H9 (cell line): ENCODE measurements at regions not wholly inside any gene's neighbourhood (a gene's known extent, or its start where the extent isn't known, plus 50 kb on each side); places are given as distances from the start of the nearest gene placed in this dataset.

Experiments used
- DNase-seq: peaks from one replicate; pipeline ENCODE4 v3.0.0-alpha.2; 2017
- H2AFZ ChIP-seq: one replicate; pipeline ENCODE4 v1.6.1; 2013; ENCODE audit warnings: mild to moderate bottlenecking, low read length, control low read depth, moderate library complexity
- H2AK5ac ChIP-seq: 2 replicates; pipeline ENCODE4 v1.6.1; 2013; ENCODE audit warnings: low read length, control low read depth, mixed read lengths; ENCODE audit not compliant: insufficient read length
- H2BK120ac ChIP-seq: one replicate; pipeline ENCODE4 v1.6.1; 2013; ENCODE audit warnings: low read depth, mild to moderate bottlenecking, low read length, control low read depth, inconsistent platforms; ENCODE audit not compliant: poor library complexity, severe bottlenecking
- H2BK12ac ChIP-seq: 2 replicates; pipeline ENCODE4 v1.6.1; 2013; ENCODE audit warnings: low read length, control low read depth, mixed read lengths, low read depth; ENCODE audit not compliant: insufficient read length
- H2BK15ac ChIP-seq: 2 replicates; pipeline ENCODE4 v1.6.1; 2013; ENCODE audit warnings: low read depth, low read length, control low read depth
- H2BK20ac ChIP-seq: one replicate; pipeline ENCODE4 v1.6.1; 2013; ENCODE audit warnings: low read depth, mild to moderate bottlenecking, low read length, control low read depth, inconsistent platforms; ENCODE audit not compliant: poor library complexity, severe bottlenecking
- H2BK5ac ChIP-seq: 2 replicates; pipeline ENCODE4 v1.6.1; 2013; ENCODE audit warnings: low read length, control low read depth, mixed read lengths; ENCODE audit not compliant: insufficient read length
- H3K14ac ChIP-seq: 2 replicates; pipeline ENCODE4 v1.6.1; 2013; ENCODE audit warnings: low read length, control low read depth; ENCODE audit not compliant: insufficient read depth
- H3K18ac ChIP-seq: 2 replicates; pipeline ENCODE4 v1.6.1; 2013; ENCODE audit warnings: low read depth, mild to moderate bottlenecking, mixed read lengths, low read length, control low read depth; ENCODE audit not compliant: insufficient read length
- H3K23ac ChIP-seq: 2 replicates; pipeline ENCODE4 v1.6.1; 2013; ENCODE audit warnings: low read length, control low read depth, mixed read lengths, low read depth; ENCODE audit not compliant: insufficient read length
- H3K23me2 ChIP-seq: 2 replicates; pipeline ENCODE4 v1.6.1; 2013; ENCODE audit warnings: low read depth, mild to moderate bottlenecking, mixed read lengths, low read length, control low read depth; ENCODE audit not compliant: insufficient read length, poor library complexity, severe bottlenecking
- H3K27ac ChIP-seq: 2 replicates; pipeline ENCODE4 v1.5.1; 2013; ENCODE audit warnings: low read length, control low read depth, mixed read lengths, low read depth; ENCODE audit not compliant: insufficient read length
- H3K27me3 ChIP-seq: 2 replicates; pipeline ENCODE4 v1.6.1; 2013; ENCODE audit warnings: low read length, control low read depth, inconsistent platforms; ENCODE audit not compliant: insufficient read depth
- H3K4ac ChIP-seq: 2 replicates; pipeline ENCODE4 v1.6.1; 2013; ENCODE audit warnings: low read depth, mild to moderate bottlenecking, control low read depth, inconsistent platforms, low read length, moderate library complexity
- H3K4me1 ChIP-seq: 2 replicates; pipeline ENCODE4 v1.6.1; 2013; ENCODE audit warnings: low read length, control low read depth, inconsistent platforms; ENCODE audit not compliant: insufficient read depth
- H3K4me2 ChIP-seq: 2 replicates; pipeline ENCODE4 v1.6.1; 2013; ENCODE audit warnings: low read length, control low read depth, mixed read lengths; ENCODE audit not compliant: insufficient read length, insufficient read depth
- H3K56ac ChIP-seq: 2 replicates; pipeline ENCODE4 v1.6.1; 2013; ENCODE audit warnings: low read depth, mild to moderate bottlenecking, mixed read lengths, low read length, control low read depth; ENCODE audit not compliant: insufficient read length
- H3K79me1 ChIP-seq: 2 replicates; pipeline ENCODE4 v1.6.1; 2013; ENCODE audit warnings: low read depth, mild to moderate bottlenecking, moderate library complexity, low read length, control low read depth, inconsistent platforms; ENCODE audit not compliant: insufficient read depth, poor library complexity, severe bottlenecking
- H3K79me2 ChIP-seq: 2 replicates; pipeline ENCODE4 v1.6.1; 2013; ENCODE audit warnings: low read length, control low read depth, inconsistent platforms; ENCODE audit not compliant: insufficient read depth
- H3K9ac ChIP-seq: 2 replicates; pipeline ENCODE4 v1.6.1; 2013; ENCODE audit warnings: low read length, control low read depth, mixed read lengths; ENCODE audit not compliant: insufficient read length; ENCODE audit errors: extremely low read depth
- H3K9me3 ChIP-seq: one replicate; pipeline ENCODE4 v1.6.1; 2013; ENCODE audit warnings: low read depth, low read length, inconsistent platforms; ENCODE audit not compliant: control insufficient read depth
- H3T11ph ChIP-seq: one replicate; pipeline ENCODE4 v1.6.1; 2013; ENCODE audit warnings: mild to moderate bottlenecking, low read length, control low read depth, inconsistent platforms
- H4K20me1 ChIP-seq: one replicate; pipeline ENCODE4 v1.6.1; 2013; ENCODE audit not compliant: control insufficient read depth, insufficient read length, insufficient read depth
- H4K5ac ChIP-seq: 2 replicates; pipeline ENCODE4 v1.6.1; 2013; ENCODE audit warnings: low read depth, mild to moderate bottlenecking, mixed read lengths, low read length, control low read depth; ENCODE audit not compliant: insufficient read length
- H4K8ac ChIP-seq: replicated peaks from 2 replicates; pipeline ENCODE4 v1.6.1; 2013; ENCODE audit warnings: low read length, control low read depth, mixed read lengths, low read depth; ENCODE audit not compliant: insufficient read length
- H4K91ac ChIP-seq: 2 replicates; pipeline ENCODE4 v1.6.1; 2013; ENCODE audit warnings: low read depth, mild to moderate bottlenecking, moderate library complexity, mixed read lengths, low read length, control low read depth; ENCODE audit not compliant: insufficient read length
- H3K27ac Mint-ChIP-seq, 3 experiments: 2 replicates in 2 of 3; 3 replicates in 1 of 3; pipeline ENCODE4 v1.8.0; 2020 to 2021; ENCODE audit warnings: mixed read lengths in 3 of 3, mild to moderate bottlenecking in 1 of 3, moderate library complexity in 1 of 3
- H3K27me3 Mint-ChIP-seq: 2 replicates; pipeline ENCODE4 v1.8.0; 2021; ENCODE audit warnings: low read depth, mild to moderate bottlenecking, moderate library complexity, mixed read lengths
- H3K36me3 Mint-ChIP-seq, 3 experiments: 2 replicates in 2 of 3; 3 replicates in 1 of 3; pipeline ENCODE4 v1.8.0; 2020 to 2021; ENCODE audit warnings: low read depth in 3 of 3, mixed read lengths in 3 of 3; ENCODE audit not compliant: insufficient read depth in 1 of 3
- H3K4me1 Mint-ChIP-seq, 2 experiments: 2 replicates each; pipeline ENCODE4 v1.8.0; 2020; ENCODE audit warnings: mixed read lengths in 2 of 2
- H3K4me3 Mint-ChIP-seq, 2 experiments: 2 replicates in 1 of 2; 3 replicates in 1 of 2; pipeline ENCODE4 v1.8.0; 2020 to 2021; ENCODE audit warnings: mild to moderate bottlenecking in 2 of 2, mixed read lengths in 2 of 2, moderate library complexity in 1 of 2
- H3K9me3 Mint-ChIP-seq, 2 experiments: 2 replicates in 1 of 2; 3 replicates in 1 of 2; pipeline ENCODE4 v1.8.0; 2020; ENCODE audit warnings: mild to moderate bottlenecking in 2 of 2, mixed read lengths in 2 of 2, moderate library complexity in 1 of 2
- CTCF ChIP-seq: fragments of 200-600 bp; sonication (generic); conservative IDR thresholded peaks from 3 replicates; pipeline ENCODE4 v1.8.0; 2021; ENCODE audit warnings: antibody characterized with exemption, mild to moderate bottlenecking
- WGBS: extraction: QIAGEN DNeasy Blood & Tissue Kit; methylation state at CpG from one replicate; pipeline ENCODE4 v1.1.7; 2013; ENCODE audit warnings: missing lambda C conversion rate, low lambda C conversion rate, mixed read lengths; ENCODE audit not compliant: insufficient read length; ENCODE audit errors: extremely low coverage; 5-methylcytosine and 5-hydroxymethylcytosine counted together

- Histone ChIP-seq H3K79me1 (no peaks in the 10 kb centered on the region), H2BK12ac (no peak overlapping the region), H4K8ac (no peak overlapping the region), H4K20me1 (no peaks in the 10 kb centered on the region), H4K91ac (no peak overlapping the region), H3T11ph (no peak overlapping the region), H3K4me1 (no peaks in the 10 kb centered on the region), H3K23ac (no peak overlapping the region), H2BK120ac (no peak overlapping the region), H3K9me3 (no peaks in the 10 kb centered on the region), H3K14ac (no peak overlapping the region), H2AK5ac (no peak overlapping the region), H3K27ac (no peak overlapping the region), H3K79me2 (no peaks in the 10 kb centered on the region), H3K18ac (no peak overlapping the region), H4K5ac (no peak overlapping the region), H3K4me2 (no peak overlapping the region), H3K9ac (no peak overlapping the region), H3K4ac (no peak overlapping the region), H2BK15ac (no peak overlapping the region), H2AFZ (no peak overlapping the region), H3K56ac (no peak overlapping the region), H3K27me3 (no peaks in the 10 kb centered on the region), H3K23me2 (no peaks in the 10 kb centered on the region), H2BK5ac (no peak overlapping the region), H2BK20ac (no peak overlapping the region)
- no peak for TF ChIP-seq CTCF
- Mint-ChIP-seq H3K36me3 (peaks cover 0 to 2% (median 0%) of the 10 kb centered on the region in 3 experiments; a peak in 1 of 7 replicates), H3K9me3 (no peaks in the 10 kb centered on the region), H3K4me1 (0 out of 4 replicates have a peak, but pooled peaks cover 0 to 7% of the 10 kb centered on the region in 2 experiments), H3K27ac (no peak overlapping the region; a peak in 1 of 7 replicates), H3K4me3 (no peak overlapping the region), H3K27me3 (0 out of 2 replicates have a peak, but pooled peaks cover 3% of the 10 kb centered on the region)
- no CpG with 5 or more reads among the region's 4 CpGs for WGBS
- no peak for DNase-seq
Measured at GRCh38 chr10:128982616-128982915, 484.5 kb upstream of the MGMT start.
